GM18498 (cell line): ENCODE measurements at regions not wholly inside any gene's neighbourhood (a gene's known extent, or its start where the extent isn't known, plus 50 kb on each side); places are given as distances from the start of the nearest gene placed in this dataset.
A peak's percentile ranks its signal among the peaks of the same experiment; 100 is the strongest.

Source experiments
- ATAC-seq: cut with Tn5 transposase; IDR thresholded peaks from one replicate; pipeline ENCODE4 v1.9.1; 2021; ENCODE audit warnings: mild to moderate bottlenecking, moderate library complexity; ENCODE audit not compliant: unreplicated experiment

DNA sequence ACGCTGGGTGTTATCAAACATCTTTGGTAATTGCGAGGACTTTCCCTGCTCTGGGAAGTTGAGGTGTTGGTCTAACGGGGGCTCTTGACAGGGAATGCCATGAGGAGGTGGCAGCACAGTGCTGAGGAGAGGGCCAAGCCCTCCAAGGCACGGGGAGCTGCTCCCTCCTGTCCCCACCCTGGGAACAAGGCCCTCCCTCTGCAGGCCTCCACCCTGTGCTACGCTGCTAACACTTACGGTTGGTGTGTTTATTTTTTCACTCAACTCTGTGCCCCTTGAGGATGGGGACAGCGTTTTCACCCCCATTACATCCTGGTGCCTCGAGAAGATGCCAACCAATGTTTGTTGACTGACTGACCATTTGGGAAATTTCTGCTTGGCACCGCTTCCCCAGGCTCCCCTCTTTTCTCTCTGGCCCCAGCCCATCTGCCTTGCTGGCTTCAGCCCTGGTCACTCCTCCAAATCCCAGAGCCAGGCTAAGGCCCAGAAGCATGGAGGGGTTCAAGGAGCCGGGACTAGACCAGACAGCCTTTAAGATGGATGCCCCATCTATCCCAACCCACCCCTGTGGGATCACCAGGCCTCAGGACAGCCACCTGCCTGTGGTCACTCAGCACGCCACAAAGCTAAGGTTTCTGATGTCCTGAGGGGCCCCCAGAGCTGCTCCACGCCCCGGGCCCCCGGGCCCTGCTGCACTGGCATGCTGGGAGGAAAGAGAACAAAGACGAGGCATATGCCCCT is 125.7 kb downstream of the BARX1 start:
- no peak for ATAC-seq

DNA sequence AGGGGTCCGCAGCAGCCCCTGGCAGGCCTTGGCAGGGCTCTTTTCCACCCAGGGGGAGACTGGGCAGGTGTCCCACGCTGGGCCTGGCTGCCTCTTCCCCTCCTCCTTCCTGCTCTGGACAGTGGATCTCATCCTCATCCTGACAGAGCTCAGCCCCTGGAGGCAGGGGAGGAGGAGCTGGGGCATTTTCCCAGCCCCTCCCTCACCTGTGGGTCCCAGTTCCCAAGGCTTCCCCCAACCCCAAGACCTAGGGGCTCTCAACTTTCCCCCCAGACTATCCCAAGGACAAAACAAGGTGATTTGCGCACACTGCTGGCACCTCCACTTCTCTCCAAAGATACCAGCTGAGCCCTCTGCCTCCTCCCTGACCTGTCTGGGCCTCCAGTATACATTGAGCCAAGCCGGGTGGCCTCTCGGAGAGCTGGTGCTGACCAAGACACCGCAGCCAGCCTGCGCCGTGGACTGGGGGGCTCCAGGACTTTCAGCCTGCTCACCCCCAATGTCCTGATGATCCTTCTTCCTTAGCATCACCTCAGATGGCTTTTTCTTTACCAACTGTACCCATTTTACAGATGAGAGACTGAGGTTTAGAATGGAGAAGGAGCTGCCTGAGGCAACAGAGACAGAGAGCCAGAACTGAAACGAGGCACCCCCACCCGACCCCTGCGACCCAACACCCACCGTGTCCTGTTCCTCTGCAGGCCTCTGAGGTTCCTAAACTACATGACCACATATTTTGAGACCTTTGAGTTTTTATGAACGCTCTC is 126.6 kb downstream of the BARX1 start:
- no peak for ATAC-seq

DNA sequence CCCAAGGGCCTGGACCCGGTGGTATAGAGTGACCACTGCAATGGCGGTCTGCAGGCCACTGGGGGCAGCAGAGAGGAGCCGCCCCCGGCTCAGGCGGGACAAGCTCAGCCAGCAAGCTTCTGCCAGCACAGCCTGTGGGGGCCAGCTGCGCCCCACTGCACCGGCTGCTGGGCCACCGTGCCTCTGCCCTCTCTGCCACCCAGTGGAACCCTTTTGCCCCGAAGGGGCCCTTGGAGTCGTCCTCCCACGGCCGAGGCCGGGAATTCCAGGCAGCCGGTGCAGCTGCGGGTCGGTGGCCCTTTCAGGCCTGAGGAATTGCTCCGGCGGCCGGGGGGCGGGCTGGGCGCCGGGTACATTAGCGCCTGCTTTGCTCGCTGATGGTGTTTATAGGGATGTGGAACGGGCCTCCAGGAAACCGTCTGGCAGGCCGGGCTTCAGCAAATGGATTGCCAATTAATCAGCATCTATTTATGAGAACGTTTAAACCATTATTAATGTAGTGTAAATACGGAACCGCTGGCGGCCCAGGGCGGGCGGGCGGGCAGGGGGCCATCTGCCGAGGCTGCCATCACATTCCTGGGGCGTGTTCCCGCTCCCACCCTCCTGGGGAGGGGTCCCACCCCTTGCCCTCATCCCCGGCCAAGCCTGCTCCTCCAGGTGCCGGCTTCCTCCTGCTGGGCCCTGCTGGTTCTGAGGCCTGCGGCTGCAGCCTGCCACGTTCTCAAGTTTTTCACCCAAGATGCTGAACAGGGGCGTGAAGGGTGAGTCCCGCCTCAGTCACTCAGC is 127.4 kb downstream of the BARX1 start:
- peak; percentile 52 for ATAC-seq

DNA sequence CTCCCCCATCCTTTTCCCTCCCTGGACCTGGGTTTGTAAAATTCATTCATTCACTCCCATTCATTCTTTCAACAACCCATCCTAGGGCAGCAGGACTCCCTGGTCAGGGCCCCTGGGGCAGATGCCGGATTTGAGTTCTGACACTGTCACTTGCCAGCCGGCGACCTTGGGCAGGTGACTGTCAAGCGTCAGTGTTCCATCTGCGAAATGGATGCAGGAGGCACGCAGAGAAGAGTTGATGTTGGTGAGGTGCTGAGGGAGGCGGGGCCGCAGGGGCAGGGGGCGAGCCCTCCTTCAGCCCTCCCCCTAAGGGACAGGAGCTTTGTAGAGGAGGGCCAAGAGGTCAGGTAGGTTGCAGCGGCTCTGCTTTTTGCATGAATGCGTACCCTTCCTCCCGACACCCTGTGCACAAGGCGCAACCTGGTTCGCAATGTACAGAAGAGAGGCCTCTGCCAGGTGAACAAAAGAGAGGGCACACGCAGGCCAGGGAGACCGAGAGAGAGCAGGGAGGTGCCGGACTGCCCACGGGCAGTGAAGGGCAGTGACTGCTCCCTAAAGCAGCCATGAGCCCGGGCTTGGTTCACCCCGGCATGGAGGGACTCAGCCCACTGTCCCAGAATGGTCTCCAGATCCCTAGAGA is 128.1 kb downstream of the BARX1 start:
- no peak for ATAC-seq

DNA sequence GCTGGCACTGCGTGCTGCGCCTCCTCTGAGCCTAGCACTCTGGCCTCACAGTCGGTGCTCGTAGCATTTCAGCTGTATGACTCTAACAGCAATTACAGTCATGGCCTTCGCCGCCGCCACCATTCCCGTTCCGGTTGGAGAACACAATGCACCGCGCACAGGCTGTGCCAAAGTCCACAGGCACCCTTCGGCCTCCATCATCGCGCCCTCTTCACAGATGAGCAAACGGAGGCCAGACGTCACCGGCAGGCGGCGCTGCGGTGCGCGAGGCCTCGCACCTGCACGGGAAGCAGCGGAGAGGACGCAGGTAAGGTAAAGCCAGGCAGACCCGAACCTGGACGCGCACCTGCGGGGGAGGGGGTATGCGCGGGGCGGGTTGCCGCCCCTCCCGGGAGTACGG is 128.9 kb downstream of the BARX1 start:
- ATAC-seq: no peak

DNA sequence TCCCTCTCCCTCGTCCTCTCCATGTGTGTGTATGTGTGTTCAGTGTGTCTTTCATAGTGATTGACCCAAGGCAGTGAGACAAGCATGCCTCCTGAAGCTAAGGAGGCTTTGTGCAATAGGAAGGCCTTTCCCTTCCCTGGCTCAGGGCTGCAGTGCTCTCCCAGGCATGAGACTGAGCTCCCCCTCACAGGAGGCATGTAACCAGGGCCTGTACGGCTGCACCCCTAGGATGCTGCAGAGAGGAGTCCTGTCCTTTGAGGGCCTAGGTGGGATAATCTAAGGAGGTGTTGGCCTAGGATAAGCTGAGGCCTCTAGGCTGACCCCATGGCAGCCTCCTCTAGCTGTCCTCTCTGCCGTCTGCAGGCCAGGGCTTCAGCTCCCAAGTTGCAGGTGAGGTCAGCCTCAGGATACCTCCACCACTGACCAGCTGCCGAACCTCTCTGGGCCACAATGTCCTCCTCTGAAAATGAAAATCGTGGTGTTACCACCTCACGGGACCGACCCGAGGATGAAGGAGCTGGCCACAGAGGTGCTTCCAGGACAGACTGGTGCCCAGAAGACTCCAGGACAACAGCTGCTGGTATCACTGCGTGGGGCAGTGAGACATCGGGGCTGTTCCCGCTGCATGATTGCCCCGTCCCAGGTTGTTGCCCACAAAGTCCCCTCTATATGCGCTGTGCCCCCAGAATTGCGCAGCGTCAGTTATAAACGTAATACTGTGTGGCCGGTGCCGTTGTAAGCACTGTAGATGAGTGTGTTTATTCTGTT is 129.6 kb downstream of the BARX1 start:
- ATAC-seq: no peak

DNA sequence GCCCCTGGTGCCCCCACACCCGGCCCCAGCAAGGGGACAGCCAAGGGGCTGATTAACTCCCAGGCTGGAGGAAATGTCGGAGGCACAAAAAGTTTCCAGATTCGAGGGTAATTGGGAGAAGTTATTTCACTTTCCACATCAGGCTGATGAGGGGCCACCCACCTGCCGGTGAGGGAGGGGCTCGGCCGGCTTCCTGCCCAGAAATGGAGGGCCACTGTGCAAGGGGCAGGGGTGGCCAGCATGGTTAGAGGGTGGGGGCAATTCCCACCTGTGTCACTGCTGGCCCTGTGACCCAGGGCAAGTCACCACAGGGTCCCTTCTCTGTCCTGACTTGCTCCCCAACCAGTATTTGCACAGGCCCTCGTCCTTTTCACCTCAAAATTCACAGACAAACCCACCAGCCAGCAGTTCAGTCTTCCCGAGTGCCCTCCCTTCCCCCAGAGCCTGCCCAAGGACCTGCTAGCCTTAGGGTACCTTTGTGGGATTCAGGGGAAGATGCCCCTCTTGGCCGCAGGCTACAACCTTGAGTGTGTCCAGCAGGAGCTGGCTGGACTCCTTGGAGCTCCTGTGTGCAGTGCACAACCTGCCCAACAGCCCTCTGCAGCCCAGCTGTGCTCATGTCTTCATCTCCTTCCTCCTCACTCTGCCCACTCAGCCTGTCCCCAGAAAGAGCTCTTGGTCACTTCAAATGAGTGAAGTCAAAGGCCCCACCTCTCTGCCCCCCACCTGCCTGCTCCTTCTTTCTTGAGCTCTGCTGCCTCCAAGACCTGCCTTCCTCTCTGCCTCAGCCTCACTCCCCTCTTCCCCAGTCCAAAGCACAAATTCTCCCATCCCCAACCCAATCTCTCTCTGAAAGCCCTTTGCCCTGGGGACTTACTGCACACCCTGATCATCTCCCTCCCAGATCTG is 130.5 kb downstream of the BARX1 start:
- no peak for ATAC-seq

DNA sequence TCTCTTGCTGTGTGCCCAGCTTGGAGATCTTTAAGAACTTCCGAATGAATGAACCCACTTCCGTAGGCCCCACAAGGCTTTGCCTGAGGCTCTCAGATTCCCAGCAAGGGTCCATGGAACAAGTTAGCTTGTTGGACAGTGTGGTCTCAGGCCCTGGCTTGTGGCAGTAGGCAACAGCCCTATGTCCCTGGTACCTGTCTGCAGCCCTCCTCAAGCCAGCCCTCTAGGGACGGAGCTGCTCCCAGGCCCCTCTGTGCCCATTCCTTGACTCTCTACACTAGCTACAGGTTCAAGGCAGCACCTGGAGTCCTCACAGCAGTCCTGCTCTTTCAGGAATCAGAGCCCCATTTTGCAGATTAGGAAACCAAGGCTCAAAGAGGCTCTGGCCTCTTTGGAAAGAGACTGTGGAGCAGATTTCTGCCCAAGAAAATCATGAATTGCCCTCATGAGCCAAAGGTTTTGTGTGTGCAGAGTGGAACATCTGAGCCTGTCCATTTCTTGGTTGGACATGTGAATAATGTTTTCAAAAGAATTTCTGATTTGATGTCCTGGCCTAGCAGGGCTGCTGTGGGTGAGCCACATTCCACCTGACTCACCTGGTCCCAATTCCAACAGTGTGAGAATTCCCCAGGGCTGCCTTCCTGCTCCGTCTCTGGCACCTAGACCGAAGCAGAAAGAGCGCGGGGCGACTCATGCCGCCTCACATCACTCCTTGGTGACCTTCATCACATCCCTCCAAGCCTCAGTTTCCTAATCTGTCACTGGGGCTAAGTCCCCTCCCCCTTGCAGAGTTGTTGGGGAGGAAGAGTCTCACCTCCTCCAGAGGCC is 131.7 kb downstream of the BARX1 start:
- ATAC-seq: no peak

DNA sequence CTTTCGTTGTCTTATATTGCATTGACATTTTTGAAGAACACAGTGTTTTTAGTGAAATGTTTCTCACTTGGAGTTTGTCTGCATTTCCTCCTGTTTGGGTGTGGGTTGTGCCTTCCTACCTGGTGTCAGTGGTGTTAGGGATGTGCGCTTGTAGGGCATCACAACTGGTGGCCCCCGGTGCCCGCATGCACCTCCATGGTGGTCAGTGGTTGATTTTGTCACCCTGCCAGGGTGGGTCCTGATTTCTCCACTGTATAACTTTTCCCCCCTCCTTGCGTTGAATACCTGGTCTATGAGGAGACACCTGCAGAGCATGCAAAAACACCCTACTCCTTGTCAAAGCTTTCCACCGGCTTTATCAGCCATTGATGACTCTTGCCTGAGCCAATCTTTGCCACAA is 132.9 kb downstream of the BARX1 start:
- no peak for ATAC-seq

DNA sequence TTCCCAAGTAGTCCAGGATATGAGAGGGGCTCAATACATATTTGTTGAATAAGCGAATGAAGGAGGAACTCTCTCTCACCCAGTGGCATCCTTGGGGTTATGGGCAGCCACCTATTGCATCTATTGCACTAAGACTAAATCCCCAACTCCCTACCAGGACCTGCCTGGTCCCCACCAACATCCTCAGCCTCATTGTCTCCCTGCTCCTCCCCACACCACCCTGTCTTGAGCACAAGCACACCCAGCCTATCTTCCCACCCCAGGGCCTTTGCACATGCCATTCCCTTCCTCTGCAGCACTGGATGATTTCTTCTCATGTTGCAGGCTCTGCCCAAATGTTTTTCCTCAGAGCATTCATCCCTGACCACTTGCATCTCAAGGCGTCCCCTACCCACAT is 133.8 kb downstream of the BARX1 start:
- ATAC-seq: no peak

DNA sequence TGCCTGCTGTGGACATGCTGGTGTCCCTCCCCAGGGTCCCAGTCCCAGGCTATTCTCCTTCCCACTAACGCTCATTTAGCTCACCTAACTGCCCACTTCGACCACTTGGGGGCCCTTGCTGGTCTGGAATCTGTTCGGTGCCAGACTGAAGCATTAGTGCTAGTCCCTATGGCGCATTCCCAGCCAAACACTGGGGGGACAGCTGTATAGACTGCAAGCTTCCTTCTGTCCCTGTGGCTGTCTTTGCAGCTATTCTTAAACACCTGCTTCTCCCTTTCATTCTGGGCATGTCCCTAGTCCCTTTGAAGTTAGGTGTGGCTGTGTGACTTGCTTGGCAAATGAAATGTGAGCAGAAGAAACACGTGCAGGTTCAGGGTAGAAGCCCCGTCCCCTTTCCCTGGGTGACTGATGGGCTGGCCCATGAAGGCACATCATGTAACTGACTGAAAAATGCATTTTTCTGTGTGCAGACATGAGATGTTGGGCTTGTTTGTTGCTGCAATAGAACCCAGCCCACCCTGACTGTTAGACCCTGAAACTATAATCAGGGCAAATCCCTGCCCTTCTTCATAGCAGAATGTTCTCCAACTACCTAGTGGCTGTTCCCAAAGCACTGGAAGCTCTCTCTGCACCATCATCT is 134.4 kb downstream of the BARX1 start:
- ATAC-seq: no peak

DNA sequence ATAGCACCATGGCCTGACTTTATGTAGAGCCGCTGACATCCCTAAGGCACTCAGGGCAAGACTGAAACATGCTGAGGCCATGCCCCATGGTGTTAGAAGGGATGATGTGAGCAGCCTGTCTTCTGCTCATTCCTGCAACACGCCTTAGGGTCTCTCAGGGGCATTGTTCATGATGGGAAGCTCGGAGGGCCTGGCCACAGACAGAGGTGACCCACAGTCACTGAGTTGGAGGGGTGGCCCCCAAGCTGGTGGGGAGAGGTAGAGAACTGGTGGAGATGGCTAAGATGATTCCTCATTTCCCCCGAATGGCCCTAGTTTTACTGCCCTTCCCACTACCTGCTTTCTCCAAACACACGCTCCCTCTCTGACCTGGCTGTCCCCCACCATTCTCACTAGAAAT is 135.2 kb downstream of the BARX1 start:
- ATAC-seq: no peak

DNA sequence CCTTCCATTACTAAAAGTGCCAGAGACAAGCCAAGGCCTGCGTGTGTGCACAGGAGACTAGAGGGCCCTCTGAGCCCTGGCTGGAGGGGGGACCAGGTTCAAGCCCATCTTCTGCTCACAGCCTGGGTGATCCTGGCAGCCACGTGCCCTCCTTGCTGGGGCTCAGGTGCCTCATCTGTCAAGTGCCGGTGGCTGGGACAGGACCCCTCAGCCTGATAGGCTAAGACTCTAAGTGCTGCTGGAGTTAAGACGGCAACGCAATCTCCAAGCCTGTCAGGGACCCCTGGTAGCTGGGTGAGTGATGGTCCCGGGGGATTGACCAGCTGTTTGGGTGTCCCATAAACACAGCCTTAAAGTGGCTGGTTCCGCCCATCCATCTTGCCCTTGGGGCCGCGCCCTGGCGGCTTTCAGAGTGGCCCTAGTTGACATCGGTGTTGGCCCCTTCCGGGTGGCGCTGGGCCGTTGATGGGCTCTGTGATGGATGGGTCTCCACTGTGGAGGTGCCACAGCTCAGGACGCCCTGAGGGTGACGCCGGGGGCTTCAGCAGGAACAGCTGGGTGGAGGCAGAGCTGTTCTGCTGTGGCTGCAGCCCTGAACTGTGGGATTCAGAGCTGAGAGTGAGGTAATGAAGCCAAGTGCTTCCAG is 136.2 kb downstream of the BARX1 start:
- ATAC-seq: no peak

DNA sequence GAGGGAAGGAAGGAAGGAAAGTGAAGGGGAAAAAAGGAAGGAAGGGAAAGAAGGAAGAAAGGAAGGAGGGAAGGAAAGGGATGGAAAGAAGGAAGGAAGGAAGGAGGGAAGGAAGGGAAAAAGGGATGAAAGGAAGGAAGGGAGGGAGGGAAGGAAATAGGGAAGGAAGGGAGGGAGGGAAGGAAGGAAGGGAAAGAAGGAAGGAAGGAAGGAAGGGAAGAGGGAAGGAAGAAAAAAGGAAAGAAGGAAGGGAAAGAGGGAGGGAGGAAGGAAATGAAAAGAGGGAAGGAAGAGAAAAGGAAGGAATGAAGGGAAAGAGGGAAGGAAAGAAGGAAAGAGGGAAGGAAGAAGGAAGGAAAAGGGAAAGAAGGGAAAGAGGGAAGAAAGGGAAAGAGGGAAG is 136.9 kb downstream of the BARX1 start:
- ATAC-seq: no peak

DNA sequence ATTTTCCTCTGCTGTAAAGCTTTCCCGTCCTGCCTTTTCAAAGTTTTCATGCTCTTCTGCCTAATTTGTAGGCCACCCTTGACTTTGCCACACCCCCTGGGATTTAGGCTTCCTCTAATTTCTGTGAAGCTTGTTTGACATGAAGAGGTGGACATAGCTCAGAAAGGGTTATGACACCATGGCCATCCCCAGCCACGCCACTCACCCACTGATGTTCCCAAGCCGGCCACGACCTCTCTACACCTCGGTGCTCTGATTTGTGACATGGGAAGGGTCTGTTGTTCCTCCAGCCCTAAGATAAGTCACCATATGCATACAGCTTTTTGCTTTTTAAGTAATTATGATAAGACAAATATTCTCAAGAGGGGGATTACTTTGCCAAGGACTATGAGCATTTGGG is 139.5 kb downstream of the BARX1 start:
- no peak for ATAC-seq

DNA sequence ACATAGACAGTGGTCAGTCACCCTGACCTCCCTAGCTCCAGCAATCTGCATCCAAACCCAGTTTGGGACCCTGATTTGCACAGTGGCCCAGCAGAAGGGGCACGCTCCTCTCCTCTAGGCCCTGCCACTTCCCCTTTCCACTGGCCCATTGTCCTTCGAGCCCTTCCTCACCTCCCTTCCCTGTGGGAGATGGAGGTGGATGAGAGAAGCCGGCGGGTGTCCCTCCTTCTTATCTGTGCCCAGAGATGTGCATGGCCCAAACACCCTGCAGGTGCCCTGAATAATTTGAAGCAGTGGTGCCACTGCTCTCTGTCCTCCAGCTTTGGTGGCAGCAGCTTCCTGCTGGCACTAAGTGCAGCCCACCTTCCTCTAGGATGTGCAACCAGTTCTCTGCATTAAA is 140.0 kb downstream of the BARX1 start:
- no peak for ATAC-seq

DNA sequence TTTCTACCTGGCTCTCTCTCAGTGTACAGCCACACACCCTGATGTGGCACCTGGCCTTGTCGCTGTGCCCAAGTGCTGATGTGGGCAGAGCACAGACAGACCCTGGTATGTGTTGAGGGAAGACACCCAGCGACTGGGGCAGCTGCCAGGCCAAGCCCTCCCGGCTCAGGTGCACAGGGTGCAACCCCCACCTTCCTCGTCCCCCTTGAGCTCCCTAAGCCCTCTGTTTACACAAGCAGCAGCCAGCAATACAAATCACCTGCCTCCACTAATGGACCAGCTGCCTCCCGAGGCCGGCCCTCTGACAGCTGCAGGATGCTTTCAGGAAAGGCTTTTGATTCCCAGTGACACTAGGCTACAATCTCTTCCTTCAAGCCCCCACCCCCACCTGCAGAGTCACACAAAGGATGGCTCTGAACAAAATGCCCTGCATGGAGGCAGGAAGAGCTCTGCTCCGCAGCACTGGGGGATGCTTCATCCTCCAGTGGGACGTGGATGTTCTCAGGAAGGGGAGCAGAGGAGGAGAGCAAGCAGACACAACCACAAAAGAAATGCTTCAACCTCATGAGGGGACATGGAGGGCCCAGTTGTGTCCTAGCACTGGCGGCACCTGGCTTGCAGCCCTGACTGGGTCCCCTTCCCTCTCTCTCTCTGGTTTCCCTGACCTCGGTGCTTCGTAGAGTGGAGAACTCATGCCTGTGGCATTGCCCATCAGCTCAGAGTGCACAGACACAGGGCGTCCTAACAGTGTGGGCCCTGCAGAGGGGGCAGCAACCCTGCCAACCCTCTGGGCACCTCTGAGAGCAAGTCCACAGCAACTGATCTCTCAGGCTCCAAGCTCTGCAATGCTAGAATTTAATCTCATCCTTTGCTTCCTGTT is 140.8 kb downstream of the BARX1 start:
- no peak for ATAC-seq
